K562 (cell line): ENCODE measurements at regions not wholly inside any gene's neighbourhood (a gene's known extent, or its start where the extent isn't known, plus 50 kb on each side); places are given as distances from the start of the nearest gene placed in this dataset.

Experiments
- CTCF ChIP-seq, 3 experiments: IDR thresholded peaks in 2 of 3; conservative IDR thresholded peaks in 1 of 3; 2 replicates each; pipeline ENCODE4 v1.5.1; 2011 to 2012; ENCODE audit warnings: low read length in 3 of 3, mild to moderate bottlenecking in 3 of 3, control low read depth in 2 of 3, improper control_type of control experiment in 1 of 3, inconsistent platforms in 1 of 3, low read depth in 1 of 3, mixed read lengths in 1 of 3, moderate library complexity in 1 of 3; ENCODE audit not compliant: insufficient read depth in 2 of 3
- NFIC ChIP-seq: fragments of 450-650 bp; IDR thresholded peaks from 2 replicates; pipeline ENCODE4 v1.6.1; 2017; ENCODE audit warnings: mild to moderate bottlenecking, inconsistent platforms
- SMAD4 ChIP-seq: fragments of 250-450 bp; sonication (Bioruptor Pico); conservative IDR thresholded peaks from 2 replicates; pipeline ENCODE4 v1.8.0; 2021; ENCODE audit warnings: inconsistent platforms, mild to moderate bottlenecking, moderate library complexity
- TCF7L2 ChIP-seq: fragments of 150-350 bp; IDR thresholded peaks from 2 replicates; pipeline ENCODE4 v1.6.1; 2016; ENCODE audit warnings: low read depth, mild to moderate bottlenecking, low read length, moderate library complexity
- TEAD1 ChIP-seq, 2 experiments: fragments of 450-650 bp in 1 of 2; sonication (generic) in 1 of 2; formaldehyde crosslinking; IDR thresholded peaks; 2 replicates each; pipeline versions ENCODE4 v1.4.0 to v1.8.0; 2020 to 2022; ENCODE audit warnings: mild to moderate bottlenecking in 2 of 2, missing genetic modification reagents in 1 of 2
- TGIF2 ChIP-seq: sonication (generic); formaldehyde crosslinking; IDR thresholded peaks from 2 replicates; pipeline ENCODE4 v1.8.1; 2022; ENCODE audit warnings: mild to moderate bottlenecking, missing genetic modification reagents, moderate library complexity
- YY1 ChIP-seq, 3 experiments: IDR thresholded peaks; 2 replicates each; pipeline ENCODE4 v1.6.1; 2011; ENCODE audit warnings: low read length in 2 of 3, mild to moderate bottlenecking in 2 of 3, moderate library complexity in 2 of 3, borderline replicate concordance in 1 of 3, control low read depth in 1 of 3, low read depth in 1 of 3; ENCODE audit not compliant: insufficient read depth in 3 of 3, insufficient replicate concordance in 2 of 3, control insufficient read depth in 1 of 3, insufficient read length in 1 of 3; ENCODE audit errors: extremely low read depth in 1 of 3
- ZBTB7A ChIP-seq: IDR thresholded peaks from 2 replicates; pipeline ENCODE4 v1.6.1; 2011; ENCODE audit warnings: low read depth, mild to moderate bottlenecking, low read length, moderate library complexity, borderline replicate concordance; ENCODE audit not compliant: control insufficient read depth
- ZNF696 ChIP-seq: fragments of 250-450 bp; sonication (Bioruptor Pico); conservative IDR thresholded peaks from 2 replicates; pipeline ENCODE4 v1.4.0; 2020; ENCODE audit warnings: mild to moderate bottlenecking, moderate library complexity
- TF ChIP-seq, protein P1 (sequence below): fragments of 250-450 bp; sonication (Bioruptor Pico); IDR thresholded peaks from 2 replicates; pipeline ENCODE4 v1.5.0; 2021; ENCODE audit warnings: mild to moderate bottlenecking, borderline replicate concordance
- TF ChIP-seq, protein P2 (sequence below), 2 experiments: fragments of 450-650 bp; formaldehyde crosslinking in 1 of 2; IDR thresholded peaks; 2 replicates each; pipeline versions ENCODE4 v1.4.0 to v1.6.1; 2014 to 2020; ENCODE audit warnings: mild to moderate bottlenecking in 2 of 2, borderline replicate concordance in 1 of 2, low read depth in 1 of 2

DNA sequence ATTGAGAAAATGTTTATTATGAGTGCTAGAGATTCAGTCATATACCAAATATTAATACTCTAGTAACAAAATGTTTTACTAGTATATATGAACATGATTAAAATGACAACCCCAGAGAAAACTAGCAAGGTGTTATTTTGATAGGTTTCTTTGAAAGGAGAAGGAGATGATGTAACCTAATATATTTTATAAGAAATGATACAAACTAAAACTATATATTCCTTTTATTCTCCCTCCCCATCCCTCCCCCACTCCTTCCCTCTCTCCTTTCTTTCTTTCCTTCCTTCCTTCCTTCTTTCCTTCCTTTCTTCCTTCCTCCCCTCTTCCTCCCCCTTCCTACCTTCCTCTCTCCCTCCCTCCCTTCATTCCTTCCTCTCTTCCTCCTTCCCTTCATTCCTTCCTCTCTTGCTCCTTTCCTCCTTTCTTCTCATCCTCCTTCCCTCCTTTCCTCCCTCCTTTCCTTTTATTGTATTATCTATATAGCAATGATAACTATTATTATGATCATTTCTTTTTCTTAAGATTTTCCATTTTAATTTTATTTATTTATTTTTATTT, 215.3 kb upstream of the MEF2C start:
- TF ChIP-seq CTCF (IDR thresholded peaks at IDR 0.05 in 2 of 3, conservative IDR thresholded peaks at IDR 0.05 in 1 of 3; ENCODE audit: insufficient read depth in 2 of 3, low read depth in 1 of 3, low read length in 3 of 3) (no peak), TCF7L2 (no peak), NFIC (no peak), ZBTB7A (no peak), ZNF696 (CRISPR knock-in tag) (no peak), TEAD1 (CRISPR knock-in tag; IDR thresholded peaks at IDR 0.05) (no peak), TGIF2 (CRISPR knock-in tag) (no peak), YY1 (IDR thresholded peaks at IDR 0.05; ENCODE audit: borderline replicate concordance in 1 of 3, control insufficient read depth in 1 of 3, extremely low read depth in 1 of 3, insufficient read depth in 3 of 3, insufficient read length in 1 of 3, insufficient replicate concordance in 2 of 3, low read depth in 1 of 3, low read length in 2 of 3) (no peak), SMAD4 (no peak)
- TF ChIP-seq, protein P1, sequence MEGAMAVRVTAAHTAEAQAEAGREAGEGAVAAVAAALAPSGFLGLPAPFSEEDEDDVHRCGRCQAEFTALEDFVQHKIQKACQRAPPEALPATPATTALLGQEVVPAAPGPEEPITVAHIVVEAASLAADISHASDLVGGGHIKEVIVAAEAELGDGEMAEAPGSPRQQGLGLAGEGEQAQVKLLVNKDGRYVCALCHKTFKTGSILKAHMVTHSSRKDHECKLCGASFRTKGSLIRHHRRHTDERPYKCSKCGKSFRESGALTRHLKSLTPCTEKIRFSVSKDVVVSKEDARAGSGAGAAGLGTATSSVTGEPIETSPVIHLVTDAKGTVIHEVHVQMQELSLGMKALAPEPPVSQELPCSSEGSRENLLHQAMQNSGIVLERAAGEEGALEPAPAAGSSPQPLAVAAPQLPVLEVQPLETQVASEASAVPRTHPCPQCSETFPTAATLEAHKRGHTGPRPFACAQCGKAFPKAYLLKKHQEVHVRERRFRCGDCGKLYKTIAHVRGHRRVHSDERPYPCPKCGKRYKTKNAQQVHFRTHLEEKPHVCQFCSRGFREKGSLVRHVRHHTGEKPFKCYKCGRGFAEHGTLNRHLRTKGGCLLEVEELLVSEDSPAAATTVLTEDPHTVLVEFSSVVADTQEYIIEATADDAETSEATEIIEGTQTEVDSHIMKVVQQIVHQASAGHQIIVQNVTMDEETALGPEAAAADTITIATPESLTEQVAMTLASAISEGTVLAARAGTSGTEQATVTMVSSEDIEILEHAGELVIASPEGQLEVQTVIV (CRISPR knock-in tag): no peak
- TF ChIP-seq, protein P2, sequence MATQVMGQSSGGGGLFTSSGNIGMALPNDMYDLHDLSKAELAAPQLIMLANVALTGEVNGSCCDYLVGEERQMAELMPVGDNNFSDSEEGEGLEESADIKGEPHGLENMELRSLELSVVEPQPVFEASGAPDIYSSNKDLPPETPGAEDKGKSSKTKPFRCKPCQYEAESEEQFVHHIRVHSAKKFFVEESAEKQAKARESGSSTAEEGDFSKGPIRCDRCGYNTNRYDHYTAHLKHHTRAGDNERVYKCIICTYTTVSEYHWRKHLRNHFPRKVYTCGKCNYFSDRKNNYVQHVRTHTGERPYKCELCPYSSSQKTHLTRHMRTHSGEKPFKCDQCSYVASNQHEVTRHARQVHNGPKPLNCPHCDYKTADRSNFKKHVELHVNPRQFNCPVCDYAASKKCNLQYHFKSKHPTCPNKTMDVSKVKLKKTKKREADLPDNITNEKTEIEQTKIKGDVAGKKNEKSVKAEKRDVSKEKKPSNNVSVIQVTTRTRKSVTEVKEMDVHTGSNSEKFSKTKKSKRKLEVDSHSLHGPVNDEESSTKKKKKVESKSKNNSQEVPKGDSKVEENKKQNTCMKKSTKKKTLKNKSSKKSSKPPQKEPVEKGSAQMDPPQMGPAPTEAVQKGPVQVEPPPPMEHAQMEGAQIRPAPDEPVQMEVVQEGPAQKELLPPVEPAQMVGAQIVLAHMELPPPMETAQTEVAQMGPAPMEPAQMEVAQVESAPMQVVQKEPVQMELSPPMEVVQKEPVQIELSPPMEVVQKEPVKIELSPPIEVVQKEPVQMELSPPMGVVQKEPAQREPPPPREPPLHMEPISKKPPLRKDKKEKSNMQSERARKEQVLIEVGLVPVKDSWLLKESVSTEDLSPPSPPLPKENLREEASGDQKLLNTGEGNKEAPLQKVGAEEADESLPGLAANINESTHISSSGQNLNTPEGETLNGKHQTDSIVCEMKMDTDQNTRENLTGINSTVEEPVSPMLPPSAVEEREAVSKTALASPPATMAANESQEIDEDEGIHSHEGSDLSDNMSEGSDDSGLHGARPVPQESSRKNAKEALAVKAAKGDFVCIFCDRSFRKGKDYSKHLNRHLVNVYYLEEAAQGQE (IDR thresholded peaks at IDR 0.05; ENCODE audit: borderline replicate concordance): no peak
- TF ChIP-seq, protein P2 (CRISPR knock-in tag; IDR thresholded peaks at IDR 0.05; ENCODE audit: low read depth): no peak
